Liver (tissue), 8 donors: ENCODE measurements at regions not wholly inside any gene's neighbourhood (a gene's known extent, or its start where the extent isn't known, plus 50 kb on each side); places are given as distances from the start of the nearest gene placed in this dataset.

Experiments
- DNase-seq: peaks from one replicate; pipeline ENCODE4 v3.0.0-alpha.2; 2017; ENCODE audit warnings: low spot score
- H3K27ac ChIP-seq, 2 donors: one replicate each; pipeline ENCODE4 v1.7.0; 2013; ENCODE audit warnings: inconsistent platforms in 2 of 2, low read length in 2 of 2, control low read depth in 1 of 2, low read depth in 1 of 2, mild to moderate bottlenecking in 1 of 2
- H3K27me3 ChIP-seq, 4 donors: one replicate each; pipeline versions ENCODE4 v1.6.1 to v1.7.0; 2013; ENCODE audit warnings: low read length in 3 of 4, inconsistent platforms in 1 of 4, mild to moderate bottlenecking in 1 of 4, moderate library complexity in 1 of 4; ENCODE audit not compliant: control insufficient read depth in 4 of 4, insufficient read depth in 4 of 4
- H3K36me3 ChIP-seq, 4 donors: one replicate each; pipeline versions ENCODE4 v1.6.1 to v1.7.0; 2013; ENCODE audit warnings: low read length in 3 of 4, mild to moderate bottlenecking in 3 of 4, low read depth in 1 of 4, moderate library complexity in 1 of 4; ENCODE audit not compliant: control insufficient read depth in 4 of 4, insufficient read depth in 3 of 4
- H3K4me1 ChIP-seq, 4 donors: one replicate each; pipeline versions ENCODE4 v1.6.1 to v1.7.0; 2013; ENCODE audit warnings: low read length in 3 of 4, mild to moderate bottlenecking in 3 of 4, moderate library complexity in 1 of 4; ENCODE audit not compliant: control insufficient read depth in 4 of 4, insufficient read depth in 4 of 4
- H3K4me3 ChIP-seq, 3 donors: one replicate each; pipeline versions ENCODE4 v1.6.1 to v1.7.0; 2013; ENCODE audit warnings: low read length in 3 of 3, control low read depth in 1 of 3, low read depth in 1 of 3, mild to moderate bottlenecking in 1 of 3
- H3K9ac ChIP-seq, 2 donors: one replicate each; pipeline ENCODE4 v1.7.0; 2013; ENCODE audit warnings: low read length in 2 of 2, mild to moderate bottlenecking in 2 of 2, moderate library complexity in 2 of 2, control low read depth in 1 of 2, low read depth in 1 of 2
- H3K9me3 ChIP-seq, 4 donors: one replicate each; pipeline versions ENCODE4 v1.6.1 to v1.7.0; 2013; ENCODE audit warnings: low read length in 3 of 4; ENCODE audit not compliant: control insufficient read depth in 4 of 4
- FOXA2 ChIP-seq: IDR thresholded peaks from 2 replicates; pipeline ENCODE4 v1.6.1; 2016; ENCODE audit warnings: antibody characterized with exemption
- HNF4A ChIP-seq, 2 donors: conservative IDR thresholded peaks; 2 replicates each; pipeline ENCODE4 v1.6.1; 2016; ENCODE audit warnings: antibody characterized with exemption in 2 of 2, mild to moderate bottlenecking in 2 of 2
- HNF4G ChIP-seq: IDR thresholded peaks from 2 replicates; pipeline ENCODE4 v1.6.1; 2016; ENCODE audit warnings: antibody characterized with exemption
- JUND ChIP-seq, 2 donors: IDR thresholded peaks; 2 replicates each; pipeline ENCODE4 v1.6.1; 2016; ENCODE audit warnings: antibody characterized with exemption in 2 of 2
- RAD21 ChIP-seq, 2 donors: IDR thresholded peaks; 2 replicates each; pipeline ENCODE4 v1.6.1; 2016; ENCODE audit warnings: antibody characterized with exemption in 2 of 2, mild to moderate bottlenecking in 2 of 2
- RXRA ChIP-seq, 2 donors: IDR thresholded peaks; 2 replicates each; pipeline ENCODE4 v1.6.1; 2017 to 2018; ENCODE audit warnings: antibody characterized with exemption in 2 of 2, mild to moderate bottlenecking in 1 of 2
- SP1 ChIP-seq: IDR thresholded peaks from 2 replicates; pipeline ENCODE4 v1.6.1; 2018; ENCODE audit warnings: antibody characterized with exemption, mild to moderate bottlenecking
- TAF1 ChIP-seq: conservative IDR thresholded peaks from 2 replicates; pipeline ENCODE4 v1.6.1; 2016; ENCODE audit warnings: antibody characterized with exemption, mild to moderate bottlenecking
- YY1 ChIP-seq: IDR thresholded peaks from 2 replicates; pipeline ENCODE4 v1.6.1; 2016; ENCODE audit warnings: antibody characterized with exemption, mild to moderate bottlenecking
- whole genome bisulfite sequencing: extraction: QIAGEN DNeasy Blood & Tissue Kit; methylation state at CpG from one replicate; pipeline ENCODE4 v1.1.7; 2013; 5-methylcytosine and 5-hydroxymethylcytosine counted together
- TF ChIP-seq, protein P1 (sequence below): fragments of 150-350 bp; IDR thresholded peaks from 2 replicates; pipeline ENCODE4 v1.5.1; 2017; ENCODE audit warnings: improper control_type of control experiment, low read depth, low read length; ENCODE audit not compliant: missing input control
- TF ChIP-seq, protein P2 (sequence below): IDR thresholded peaks from 2 replicates; pipeline ENCODE4 v1.6.1; 2016; ENCODE audit warnings: antibody characterized with exemption
- TF ChIP-seq, protein P3 (sequence below): IDR thresholded peaks from 2 replicates; pipeline ENCODE4 v1.6.1; 2016; ENCODE audit warnings: antibody characterized with exemption
- TF ChIP-seq, protein P4 (sequence below): IDR thresholded peaks from 2 replicates; pipeline ENCODE4 v1.6.1; 2016; ENCODE audit warnings: antibody characterized with exemption, mild to moderate bottlenecking
- donor health status: healthy.
- donor health status: healthy.
- donor health status: healthy.
- donor health status: healthy.
- donor health status: healthy.

DNA sequence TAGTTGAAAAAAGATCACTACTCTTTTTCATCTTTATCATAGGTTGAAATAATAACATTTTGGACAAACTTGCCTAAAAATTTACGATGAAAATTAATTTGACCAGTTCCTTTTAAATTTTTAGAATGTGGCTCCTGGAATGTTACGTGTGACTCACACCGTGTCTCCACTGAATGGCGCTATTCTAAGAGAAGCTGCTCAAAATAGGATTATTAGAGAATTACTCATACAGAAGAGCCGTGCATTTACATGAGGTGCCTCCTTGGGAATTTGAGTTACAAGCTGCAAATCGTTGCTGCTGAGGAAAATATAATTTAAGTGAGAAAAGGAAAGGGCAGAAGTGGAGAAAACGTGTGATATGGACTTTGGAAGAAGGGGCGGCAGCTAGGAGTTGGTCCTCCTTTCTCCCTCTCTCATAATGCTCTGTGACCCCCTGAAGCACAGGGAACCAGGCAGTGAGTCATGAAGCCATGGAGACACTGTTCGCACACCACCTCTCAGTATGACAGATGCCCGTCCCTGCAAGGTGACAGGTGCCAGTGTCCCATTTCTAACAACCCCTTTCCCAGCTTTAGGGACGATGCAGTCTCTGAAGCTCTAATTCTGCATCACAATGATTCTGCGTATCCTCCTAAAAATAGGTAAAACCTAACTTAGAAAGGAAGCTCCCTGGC is 323.2 kb upstream of the COBL start:
- Histone ChIP-seq H3K36me3 (no peaks in the 10 kb centered on the region), H3K4me1 (no peaks in the 10 kb centered on the region), H3K27me3 (peaks cover 0 to under 1% (median 0%) of the 10 kb centered on the region in 4 donors), H3K9me3 (no peaks in the 10 kb centered on the region), H3K27ac (no peak overlapping the region), H3K9ac (no peak overlapping the region), H3K4me3 (no peak overlapping the region)
- TF ChIP-seq RXRA (IDR thresholded peaks at IDR 0.05): no peak
- TF ChIP-seq, protein P1, sequence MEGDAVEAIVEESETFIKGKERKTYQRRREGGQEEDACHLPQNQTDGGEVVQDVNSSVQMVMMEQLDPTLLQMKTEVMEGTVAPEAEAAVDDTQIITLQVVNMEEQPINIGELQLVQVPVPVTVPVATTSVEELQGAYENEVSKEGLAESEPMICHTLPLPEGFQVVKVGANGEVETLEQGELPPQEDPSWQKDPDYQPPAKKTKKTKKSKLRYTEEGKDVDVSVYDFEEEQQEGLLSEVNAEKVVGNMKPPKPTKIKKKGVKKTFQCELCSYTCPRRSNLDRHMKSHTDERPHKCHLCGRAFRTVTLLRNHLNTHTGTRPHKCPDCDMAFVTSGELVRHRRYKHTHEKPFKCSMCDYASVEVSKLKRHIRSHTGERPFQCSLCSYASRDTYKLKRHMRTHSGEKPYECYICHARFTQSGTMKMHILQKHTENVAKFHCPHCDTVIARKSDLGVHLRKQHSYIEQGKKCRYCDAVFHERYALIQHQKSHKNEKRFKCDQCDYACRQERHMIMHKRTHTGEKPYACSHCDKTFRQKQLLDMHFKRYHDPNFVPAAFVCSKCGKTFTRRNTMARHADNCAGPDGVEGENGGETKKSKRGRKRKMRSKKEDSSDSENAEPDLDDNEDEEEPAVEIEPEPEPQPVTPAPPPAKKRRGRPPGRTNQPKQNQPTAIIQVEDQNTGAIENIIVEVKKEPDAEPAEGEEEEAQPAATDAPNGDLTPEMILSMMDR: no peak
- TF ChIP-seq, protein P2, sequence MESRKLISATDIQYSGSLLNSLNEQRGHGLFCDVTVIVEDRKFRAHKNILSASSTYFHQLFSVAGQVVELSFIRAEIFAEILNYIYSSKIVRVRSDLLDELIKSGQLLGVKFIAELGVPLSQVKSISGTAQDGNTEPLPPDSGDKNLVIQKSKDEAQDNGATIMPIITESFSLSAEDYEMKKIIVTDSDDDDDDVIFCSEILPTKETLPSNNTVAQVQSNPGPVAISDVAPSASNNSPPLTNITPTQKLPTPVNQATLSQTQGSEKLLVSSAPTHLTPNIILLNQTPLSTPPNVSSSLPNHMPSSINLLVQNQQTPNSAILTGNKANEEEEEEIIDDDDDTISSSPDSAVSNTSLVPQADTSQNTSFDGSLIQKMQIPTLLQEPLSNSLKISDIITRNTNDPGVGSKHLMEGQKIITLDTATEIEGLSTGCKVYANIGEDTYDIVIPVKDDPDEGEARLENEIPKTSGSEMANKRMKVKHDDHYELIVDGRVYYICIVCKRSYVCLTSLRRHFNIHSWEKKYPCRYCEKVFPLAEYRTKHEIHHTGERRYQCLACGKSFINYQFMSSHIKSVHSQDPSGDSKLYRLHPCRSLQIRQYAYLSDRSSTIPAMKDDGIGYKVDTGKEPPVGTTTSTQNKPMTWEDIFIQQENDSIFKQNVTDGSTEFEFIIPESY: no peak
- TF ChIP-seq SP1: no peak
- TF ChIP-seq, protein P3, sequence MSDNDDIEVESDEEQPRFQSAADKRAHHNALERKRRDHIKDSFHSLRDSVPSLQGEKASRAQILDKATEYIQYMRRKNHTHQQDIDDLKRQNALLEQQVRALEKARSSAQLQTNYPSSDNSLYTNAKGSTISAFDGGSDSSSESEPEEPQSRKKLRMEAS: no peak
- TF ChIP-seq FOXA2: no peak
- no peak for TF ChIP-seq YY1
- no peak for TF ChIP-seq RAD21 (IDR thresholded peaks at IDR 0.05)
- no peak for TF ChIP-seq HNF4G
- TF ChIP-seq HNF4A (conservative IDR thresholded peaks at IDR 0.05): no peak
- DNase-seq: no peak
- 76% methylated on average over 12 of the region's 12 CpGs for WGBS

DNA sequence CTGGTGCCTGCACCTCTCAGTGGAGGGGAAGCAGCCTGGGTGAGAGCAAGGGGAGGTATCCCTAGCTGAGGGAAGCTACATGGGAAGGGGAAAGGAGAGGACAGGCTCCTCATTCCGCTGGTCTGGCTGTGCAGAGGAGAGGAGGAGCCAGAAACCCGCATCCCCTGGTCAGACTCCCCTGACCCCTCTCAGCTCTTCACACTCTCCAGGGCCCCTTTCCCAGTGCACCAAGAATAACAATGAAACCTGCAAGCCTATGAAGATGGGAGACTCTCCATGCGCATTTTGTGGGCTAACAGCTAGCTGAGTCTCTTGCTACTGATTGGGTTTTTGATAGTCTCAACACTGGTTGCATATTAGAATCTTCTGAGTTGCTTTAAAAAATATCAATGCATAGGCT is 319.9 kb upstream of the COBL start:
- H3K36me3 ChIP-seq: no peaks in the 10 kb centered on the region
- WGBS: 63% methylated on average over 3 of the region's 3 CpGs

More for the DNA sequence above, 319.9 kb upstream of the COBL start:
- TF ChIP-seq, protein P4, sequence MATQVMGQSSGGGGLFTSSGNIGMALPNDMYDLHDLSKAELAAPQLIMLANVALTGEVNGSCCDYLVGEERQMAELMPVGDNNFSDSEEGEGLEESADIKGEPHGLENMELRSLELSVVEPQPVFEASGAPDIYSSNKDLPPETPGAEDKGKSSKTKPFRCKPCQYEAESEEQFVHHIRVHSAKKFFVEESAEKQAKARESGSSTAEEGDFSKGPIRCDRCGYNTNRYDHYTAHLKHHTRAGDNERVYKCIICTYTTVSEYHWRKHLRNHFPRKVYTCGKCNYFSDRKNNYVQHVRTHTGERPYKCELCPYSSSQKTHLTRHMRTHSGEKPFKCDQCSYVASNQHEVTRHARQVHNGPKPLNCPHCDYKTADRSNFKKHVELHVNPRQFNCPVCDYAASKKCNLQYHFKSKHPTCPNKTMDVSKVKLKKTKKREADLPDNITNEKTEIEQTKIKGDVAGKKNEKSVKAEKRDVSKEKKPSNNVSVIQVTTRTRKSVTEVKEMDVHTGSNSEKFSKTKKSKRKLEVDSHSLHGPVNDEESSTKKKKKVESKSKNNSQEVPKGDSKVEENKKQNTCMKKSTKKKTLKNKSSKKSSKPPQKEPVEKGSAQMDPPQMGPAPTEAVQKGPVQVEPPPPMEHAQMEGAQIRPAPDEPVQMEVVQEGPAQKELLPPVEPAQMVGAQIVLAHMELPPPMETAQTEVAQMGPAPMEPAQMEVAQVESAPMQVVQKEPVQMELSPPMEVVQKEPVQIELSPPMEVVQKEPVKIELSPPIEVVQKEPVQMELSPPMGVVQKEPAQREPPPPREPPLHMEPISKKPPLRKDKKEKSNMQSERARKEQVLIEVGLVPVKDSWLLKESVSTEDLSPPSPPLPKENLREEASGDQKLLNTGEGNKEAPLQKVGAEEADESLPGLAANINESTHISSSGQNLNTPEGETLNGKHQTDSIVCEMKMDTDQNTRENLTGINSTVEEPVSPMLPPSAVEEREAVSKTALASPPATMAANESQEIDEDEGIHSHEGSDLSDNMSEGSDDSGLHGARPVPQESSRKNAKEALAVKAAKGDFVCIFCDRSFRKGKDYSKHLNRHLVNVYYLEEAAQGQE: no peak
- TF ChIP-seq JUND (IDR thresholded peaks at IDR 0.05) (no peak), TAF1 (no peak)
- H3K4me3 ChIP-seq: no peak overlapping the region
- peaks cover 0 to 3% (median 0%) of the 10 kb centered on the region in 4 donors for H3K9me3 ChIP-seq
- no peak overlapping the region for H3K9ac ChIP-seq
- H3K27me3 ChIP-seq: no peaks in the 10 kb centered on the region
- no peaks in the 10 kb centered on the region for H3K4me1 ChIP-seq
- H3K27ac ChIP-seq: no peak overlapping the region
- DNase-seq: no peak
